ENCODE measurements at regions not wholly inside any gene's neighbourhood (a gene's known extent, or its start where the extent isn't known, plus 50 kb on each side); places are given as distances from the start of the nearest gene placed in this dataset.

- H3K27ac ChIP-seq (ENCODE audit: extremely low read depth, low read depth, low read length) = no peak overlapping the region
- DNase-seq (ENCODE audit: extremely low read depth in 1 of 4, low spot score in 3 of 4) (no peak), FAIRE-seq (no peak), ATAC-seq (no peak)
- H3K36me3 ChIP-seq (ENCODE audit: control insufficient read depth, insufficient read depth, low read length) = no peaks in the 10 kb centered on the region
- ChIA-PET POLR2A (no interaction called here), CTCF (ENCODE audit: low intra/inter-chr PET ratio) (no interaction called here)
- no TSS peak for BruUV-seq (replicated peaks)
- H4K20me1 ChIP-seq (replicated peaks; ENCODE audit: control insufficient read depth, insufficient read depth, low read length) = no peaks in the 10 kb centered on the region
- in situ Hi-C loops (cut with MboI) = loop anchor here (10.0 kb wide), 1 partner anchor 277 kb away; no protein-coding TSS in a partner anchor
- H3K4me3 ChIP-seq = no peak overlapping the region
- 0% methylated on average over 2 of the region's 2 CpGs for WGBS (ENCODE audit: insufficient coverage, low coverage, missing lambda C conversion rate)
- H2AFZ ChIP-seq (ENCODE audit: low read depth, low read length) = no peak overlapping the region
- H3K9me3 ChIP-seq (replicated peaks; ENCODE audit: control insufficient read depth, insufficient read depth, low read depth, low read length) = no peaks in the 10 kb centered on the region
- no peaks in the 10 kb centered on the region for H3K27me3 ChIP-seq (ENCODE audit: control insufficient read depth in 2 of 2, insufficient read depth in 2 of 2, low read length in 2 of 2)
- H3K4me1 ChIP-seq (replicated peaks in 1 of 2; ENCODE audit: control insufficient read depth in 2 of 2, insufficient read depth in 2 of 2, low read length in 2 of 2) = no peaks in the 10 kb centered on the region
- H3K4me2 ChIP-seq (ENCODE audit: insufficient read depth, low read length) = no peak overlapping the region
- no peak overlapping the region for H3K9ac ChIP-seq (ENCODE audit: insufficient read depth in 1 of 2, low read depth in 2 of 2, low read length in 2 of 2)
- intact Hi-C loops (cut with micrococcal nuclease) = no loop called here
- H3K79me2 ChIP-seq (ENCODE audit: control insufficient read depth, insufficient read depth, low read length) = no peaks in the 10 kb centered on the region
- no peaks in the 10 kb centered on the region for H3K9me1 ChIP-seq (ENCODE audit: control insufficient read depth, insufficient read depth, low read length)
- TF ChIP-seq DIDO1 (tag; IDR thresholded peaks at IDR 0.05; ENCODE audit: low read depth) (no peak), HEY1 (CRISPR knock-in tag; IDR thresholded peaks at IDR 0.05; ENCODE audit: borderline replicate concordance) (no peak), HNRNPUL1 (IDR thresholded peaks at IDR 0.05; ENCODE audit: low read length) (no peak), SMARCE1 (IDR thresholded peaks at IDR 0.05) (no peak), ZNF696 (CRISPR knock-in tag; conservative IDR thresholded peaks at IDR 0.05) (no peak), CEBPZ (IDR thresholded peaks at IDR 0.05; ENCODE audit: borderline replicate concordance, low read depth, low read length) (no peak), MBD2 (IDR thresholded peaks at IDR 0.05; ENCODE audit: borderline replicate concordance, low read depth) (no peak), ARID2 (IDR thresholded peaks at IDR 0.05) (no peak), MAFK (IDR thresholded peaks at IDR 0.05; ENCODE audit: low read length) (no peak), HDAC1 (IDR thresholded peaks at IDR 0.05) (no peak), TFAP4 (CRISPR knock-in tag; IDR thresholded peaks at IDR 0.05; ENCODE audit: borderline replicate concordance) (no peak), BMI1 (IDR thresholded peaks at IDR 0.05; ENCODE audit: low read length) (no peak), ZNF184 (CRISPR knock-in tag; IDR thresholded peaks at IDR 0.05) (no peak), ZBTB8A (IDR thresholded peaks at IDR 0.05; ENCODE audit: partially characterized antibody) (no peak), ILF3 (IDR thresholded peaks at IDR 0.05; ENCODE audit: borderline replicate concordance) (no peak)
Measured at GRCh38 chr11:57111619-57112018, 70.1 kb upstream of the LRRC55 start.
